ENCODE measurements at regions not wholly inside any gene's neighbourhood (a gene's known extent, or its start where the extent isn't known, plus 50 kb on each side); places are given as distances from the start of the nearest gene placed in this dataset.

DNA sequence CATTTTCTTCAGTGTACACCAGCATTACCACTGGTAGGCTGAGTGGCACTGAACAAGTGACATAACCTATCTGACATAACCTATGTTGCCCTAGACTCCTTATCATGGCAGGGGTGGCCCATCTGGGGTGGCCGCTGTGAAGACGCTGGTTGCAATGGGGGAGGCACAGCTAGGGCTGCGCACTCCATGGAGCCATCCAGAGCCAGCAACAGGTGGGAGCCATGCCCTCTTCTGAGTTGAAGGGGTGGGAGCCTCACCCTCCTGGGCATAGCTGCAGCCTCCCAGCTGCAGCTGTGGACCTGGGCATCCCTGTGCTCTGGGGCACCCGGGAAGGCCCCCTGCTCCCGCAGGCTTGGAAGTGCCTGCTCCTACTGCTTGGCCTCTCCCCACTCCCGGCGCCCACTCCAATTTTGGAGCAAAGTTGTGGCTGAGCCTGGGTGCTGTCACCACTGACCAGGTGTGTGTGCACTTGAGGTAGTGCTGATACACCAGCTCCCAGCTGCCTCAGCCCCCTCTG is 52.4 kb upstream of the NTPCR start:
- TF ChIP-seq, protein P1, sequence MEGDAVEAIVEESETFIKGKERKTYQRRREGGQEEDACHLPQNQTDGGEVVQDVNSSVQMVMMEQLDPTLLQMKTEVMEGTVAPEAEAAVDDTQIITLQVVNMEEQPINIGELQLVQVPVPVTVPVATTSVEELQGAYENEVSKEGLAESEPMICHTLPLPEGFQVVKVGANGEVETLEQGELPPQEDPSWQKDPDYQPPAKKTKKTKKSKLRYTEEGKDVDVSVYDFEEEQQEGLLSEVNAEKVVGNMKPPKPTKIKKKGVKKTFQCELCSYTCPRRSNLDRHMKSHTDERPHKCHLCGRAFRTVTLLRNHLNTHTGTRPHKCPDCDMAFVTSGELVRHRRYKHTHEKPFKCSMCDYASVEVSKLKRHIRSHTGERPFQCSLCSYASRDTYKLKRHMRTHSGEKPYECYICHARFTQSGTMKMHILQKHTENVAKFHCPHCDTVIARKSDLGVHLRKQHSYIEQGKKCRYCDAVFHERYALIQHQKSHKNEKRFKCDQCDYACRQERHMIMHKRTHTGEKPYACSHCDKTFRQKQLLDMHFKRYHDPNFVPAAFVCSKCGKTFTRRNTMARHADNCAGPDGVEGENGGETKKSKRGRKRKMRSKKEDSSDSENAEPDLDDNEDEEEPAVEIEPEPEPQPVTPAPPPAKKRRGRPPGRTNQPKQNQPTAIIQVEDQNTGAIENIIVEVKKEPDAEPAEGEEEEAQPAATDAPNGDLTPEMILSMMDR (IDR thresholded peaks at IDR 0.05; ENCODE audit: insufficient read depth, low read length, poor library complexity, severe bottlenecking), result no peak
- no peak for TF ChIP-seq EZH2phosphoT487 (conservative IDR thresholded peaks at IDR 0.05; ENCODE audit: low read length)
